Stimulated activated CD4-positive, alpha-beta T cell treated with anti-CD3 and anti-CD28 coated beads, TNF-alpha, amount 100 ng/mL, for 24 hours (primary cell): ENCODE measurements at regions not wholly inside any gene's neighbourhood (a gene's known extent, or its start where the extent isn't known, plus 50 kb on each side); places are given as distances from the start of the nearest gene placed in this dataset.

ENCODE experiments used
- DNase-seq, 3 experiments: peaks; one replicate each; pipeline ENCODE4 v3.0.0-alpha.2; 2020; ENCODE audit warnings: low read depth in 3 of 3

GRCh38 chr9:135254176-135255032 is 166.9 kb downstream of the OLFM1 start:
- no peak for DNase-seq

GRCh38 chr9:135255033-135255840 is 167.8 kb downstream of the OLFM1 start:
- DNase-seq: no peak

GRCh38 chr9:135255841-135256580 is 168.5 kb downstream of the OLFM1 start:
- no peak for DNase-seq

- no peak for DNase-seq
Measured at GRCh38 chr9:135256581-135257354, 169.3 kb downstream of the OLFM1 start.

- DNase-seq: no peak
Measured at GRCh38 chr9:135258461-135258860, 171.0 kb downstream of the OLFM1 start.

GRCh38 chr9:135259273-135259672 is 171.8 kb downstream of the OLFM1 start:
- DNase-seq: no peak

- DNase-seq: no peak
Measured at GRCh38 chr9:135260221-135261180, 173.0 kb downstream of the OLFM1 start.

GRCh38 chr9:135262248-135262647 is 174.8 kb downstream of the OLFM1 start:
- DNase-seq: no peak

- no peak for DNase-seq
Measured at GRCh38 chr9:135263511-135263910, 176.0 kb downstream of the OLFM1 start.

GRCh38 chr9:135265931-135266330 is 178.5 kb downstream of the OLFM1 start:
- no peak for DNase-seq

- no peak for DNase-seq
Measured at GRCh38 chr9:135267191-135267809, 179.8 kb downstream of the OLFM1 start.

- no peak for DNase-seq
Measured at GRCh38 chr9:135268031-135268430, 180.6 kb downstream of the OLFM1 start.

- no peak for DNase-seq
Measured at GRCh38 chr9:135268981-135269380, 181.5 kb downstream of the OLFM1 start.

- no peak for DNase-seq
Measured at GRCh38 chr9:135269912-135270830, 182.7 kb downstream of the OLFM1 start.

- DNase-seq: no peak
Measured at GRCh38 chr9:135271425-135271824, 184.0 kb downstream of the OLFM1 start.

GRCh38 chr9:135272608-135273007 is 185.1 kb downstream of the OLFM1 start:
- DNase-seq: no peak

- DNase-seq: no peak
Measured at GRCh38 chr9:135273008-135273407, 185.5 kb downstream of the OLFM1 start.

- DNase-seq: no peak
Measured at GRCh38 chr9:135275163-135275562, 187.7 kb downstream of the OLFM1 start.
